ENCODE measurements at regions not wholly inside any gene's neighbourhood (a gene's known extent, or its start where the extent isn't known, plus 50 kb on each side); places are given as distances from the start of the nearest gene placed in this dataset.

DNA sequence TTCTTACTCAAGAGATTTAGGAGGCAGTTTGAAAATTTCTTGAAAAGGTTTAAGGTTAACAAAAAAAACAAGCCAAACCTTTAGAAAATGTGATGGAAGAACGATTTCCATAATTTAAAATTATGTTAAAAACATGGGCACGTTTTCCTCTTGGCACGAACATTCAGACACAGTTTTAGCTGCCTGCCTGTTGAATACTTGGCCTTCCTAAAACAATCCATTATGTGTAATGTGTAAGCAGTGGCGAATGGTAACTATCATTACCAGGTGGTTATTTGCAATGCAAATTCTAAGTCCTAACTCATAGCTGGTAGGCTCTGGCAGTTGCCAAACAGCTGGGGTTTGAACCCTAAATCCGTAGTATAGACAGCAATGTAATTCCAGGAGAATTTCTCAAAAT lies 1425.7 kb upstream of the SLC10A2 start:
- no peak overlapping the region for H3K4me3 ChIP-seq (ENCODE audit: low read depth in 1 of 2, low read length in 2 of 2)
- no peaks in the 10 kb centered on the region for H4K20me1 ChIP-seq (ENCODE audit: insufficient read depth, low read length)
- H2AFZ ChIP-seq (ENCODE audit: low read depth, low read length): no peak overlapping the region
- H3K4me2 ChIP-seq (ENCODE audit: insufficient read depth, low read length): no peak overlapping the region
- no peaks in the 10 kb centered on the region for H3K79me2 ChIP-seq (ENCODE audit: insufficient read depth, low read length)
- no peak for TF ChIP-seq EZH2 (IDR thresholded peaks at IDR 0.05; ENCODE audit: borderline replicate concordance, low read depth, low read length, severe bottlenecking)
- no peak for TF ChIP-seq CTCF (IDR thresholded peaks at IDR 0.05; ENCODE audit: borderline replicate concordance, extremely low read depth, low read length, poor library complexity, severe bottlenecking)
- H3K36me3 ChIP-seq (ENCODE audit: insufficient read depth, low read length): no peaks in the 10 kb centered on the region
- ATAC-seq (ENCODE audit: insufficient read depth, low read depth): no peak
- H3K9ac ChIP-seq (ENCODE audit: low read depth, low read length): no peak overlapping the region
- no peak overlapping the region for H3K27ac ChIP-seq (ENCODE audit: low read length)
- no peaks in the 10 kb centered on the region for H3K27me3 ChIP-seq (ENCODE audit: insufficient read depth, low read length, poor library complexity)
- H3K4me1 ChIP-seq (ENCODE audit: insufficient read depth, low read length): no peaks in the 10 kb centered on the region
- no peak for DNase-seq
- no peaks in the 10 kb centered on the region for H3K9me3 ChIP-seq (ENCODE audit: insufficient read depth, low read length, severe bottlenecking)

DNA sequence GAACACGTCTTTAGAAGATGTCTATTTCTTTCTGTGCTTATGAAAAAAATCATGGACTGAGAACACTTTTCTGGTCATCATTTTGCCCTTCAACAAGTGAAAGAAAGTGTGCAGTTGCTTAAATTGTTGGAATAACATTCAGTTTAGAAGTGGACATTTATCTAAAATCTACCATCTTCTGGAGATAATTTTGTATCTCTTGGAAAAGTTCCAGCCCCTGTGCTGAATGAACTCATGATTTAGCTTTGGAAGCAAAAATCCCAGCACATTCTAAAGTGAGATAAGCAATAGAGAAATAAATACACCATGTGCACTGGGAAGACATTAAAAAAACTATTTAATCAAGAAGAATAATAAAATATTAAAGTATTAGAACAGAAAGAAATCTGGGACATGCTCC lies 1420.8 kb upstream of the SLC10A2 start:
- Histone ChIP-seq H3K9ac (ENCODE audit: low read depth, low read length) (no peak overlapping the region), H4K20me1 (ENCODE audit: insufficient read depth, low read length) (no peaks in the 10 kb centered on the region), H2AFZ (ENCODE audit: low read depth, low read length) (no peak overlapping the region), H3K36me3 (ENCODE audit: insufficient read depth, low read length) (no peaks in the 10 kb centered on the region), H3K79me2 (ENCODE audit: insufficient read depth, low read length) (no peaks in the 10 kb centered on the region), H3K27ac (ENCODE audit: low read length) (no peak overlapping the region), H3K4me3 (ENCODE audit: low read depth in 1 of 2, low read length in 2 of 2) (no peak overlapping the region), H3K4me1 (ENCODE audit: insufficient read depth, low read length) (no peaks in the 10 kb centered on the region), H3K4me2 (ENCODE audit: insufficient read depth, low read length) (no peak overlapping the region), H3K27me3 (ENCODE audit: insufficient read depth, low read length, poor library complexity) (no peaks in the 10 kb centered on the region), H3K9me3 (ENCODE audit: insufficient read depth, low read length, severe bottlenecking) (no peaks in the 10 kb centered on the region)
- ATAC-seq (ENCODE audit: insufficient read depth, low read depth): no peak
- TF ChIP-seq EZH2 (IDR thresholded peaks at IDR 0.05; ENCODE audit: borderline replicate concordance, low read depth, low read length, severe bottlenecking): no peak
- no peak for TF ChIP-seq CTCF (IDR thresholded peaks at IDR 0.05; ENCODE audit: borderline replicate concordance, extremely low read depth, low read length, poor library complexity, severe bottlenecking)
- no peak for DNase-seq

DNA sequence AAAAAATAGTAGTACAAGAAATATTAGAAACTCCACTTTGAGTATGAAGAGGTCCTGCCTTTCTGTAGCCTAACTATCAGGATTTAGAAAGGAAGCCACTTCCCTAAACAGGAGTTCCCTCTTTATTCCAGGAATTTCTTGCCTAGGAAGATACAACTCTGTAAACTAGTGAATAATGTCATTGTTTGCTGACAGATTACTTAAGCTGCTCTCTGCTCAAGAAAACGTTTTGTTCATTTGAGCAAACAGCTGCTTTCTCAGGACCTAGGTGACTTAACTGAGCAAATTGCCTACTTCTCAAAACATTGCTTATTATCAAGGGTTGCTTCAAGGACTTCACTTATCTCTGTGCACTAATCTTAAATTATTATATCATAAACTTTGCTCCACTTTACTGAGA lies 1419.4 kb upstream of the SLC10A2 start:
- no peak overlapping the region for H3K27ac ChIP-seq (ENCODE audit: low read length)
- H3K36me3 ChIP-seq (ENCODE audit: insufficient read depth, low read length): no peaks in the 10 kb centered on the region
- no peaks in the 10 kb centered on the region for H3K27me3 ChIP-seq (ENCODE audit: insufficient read depth, low read length, poor library complexity)
- DNase-seq: no peak
- H3K79me2 ChIP-seq (ENCODE audit: insufficient read depth, low read length): no peaks in the 10 kb centered on the region
- no peak overlapping the region for H3K4me2 ChIP-seq (ENCODE audit: insufficient read depth, low read length)
- no peaks in the 10 kb centered on the region for H3K9me3 ChIP-seq (ENCODE audit: insufficient read depth, low read length, severe bottlenecking)
- TF ChIP-seq CTCF (IDR thresholded peaks at IDR 0.05; ENCODE audit: borderline replicate concordance, extremely low read depth, low read length, poor library complexity, severe bottlenecking): no peak
- no peak for TF ChIP-seq EZH2 (IDR thresholded peaks at IDR 0.05; ENCODE audit: borderline replicate concordance, low read depth, low read length, severe bottlenecking)
- no peak overlapping the region for H2AFZ ChIP-seq (ENCODE audit: low read depth, low read length)
- H3K4me1 ChIP-seq (ENCODE audit: insufficient read depth, low read length): no peaks in the 10 kb centered on the region
- no peak overlapping the region for H3K4me3 ChIP-seq (ENCODE audit: low read depth in 1 of 2, low read length in 2 of 2)
- no peak for ATAC-seq (ENCODE audit: insufficient read depth, low read depth)
- no peaks in the 10 kb centered on the region for H4K20me1 ChIP-seq (ENCODE audit: insufficient read depth, low read length)
- no peak overlapping the region for H3K9ac ChIP-seq (ENCODE audit: low read depth, low read length)

GRCh38 chr13:104483631-104484030 lies 1417.4 kb upstream of the SLC10A2 start:
- Histone ChIP-seq H3K27me3 (ENCODE audit: insufficient read depth, low read length, poor library complexity) (no peaks in the 10 kb centered on the region), H3K36me3 (ENCODE audit: insufficient read depth, low read length) (no peaks in the 10 kb centered on the region), H3K4me1 (ENCODE audit: insufficient read depth, low read length) (no peaks in the 10 kb centered on the region), H2AFZ (ENCODE audit: low read depth, low read length) (no peak overlapping the region), H3K4me3 (ENCODE audit: low read depth in 1 of 2, low read length in 2 of 2) (no peak overlapping the region), H3K27ac (ENCODE audit: low read length) (no peak overlapping the region), H4K20me1 (ENCODE audit: insufficient read depth, low read length) (no peaks in the 10 kb centered on the region), H3K4me2 (ENCODE audit: insufficient read depth, low read length) (no peak overlapping the region), H3K9me3 (ENCODE audit: insufficient read depth, low read length, severe bottlenecking) (peaks cover 7% of the 10 kb centered on the region), H3K9ac (ENCODE audit: low read depth, low read length) (no peak overlapping the region), H3K79me2 (ENCODE audit: insufficient read depth, low read length) (no peaks in the 10 kb centered on the region)
- TF ChIP-seq EZH2 (IDR thresholded peaks at IDR 0.05; ENCODE audit: borderline replicate concordance, low read depth, low read length, severe bottlenecking) (no peak), CTCF (IDR thresholded peaks at IDR 0.05; ENCODE audit: borderline replicate concordance, extremely low read depth, low read length, poor library complexity, severe bottlenecking) (no peak)
- ATAC-seq (ENCODE audit: insufficient read depth, low read depth) (no peak), DNase-seq (no peak)
